ENCODE measurements at regions not wholly inside any gene's neighbourhood (a gene's known extent, or its start where the extent isn't known, plus 50 kb on each side); places are given as distances from the start of the nearest gene placed in this dataset.
A peak's percentile ranks its signal among the peaks of the same experiment; 100 is the strongest.

- 0 out of 2 replicates have a peak overlapping the region, but pooled peaks have one; percentile 53 for H3K27ac Mint-ChIP-seq
- peaks cover 13% of the 10 kb centered on the region for H3K4me1 Mint-ChIP-seq
- ChIA-PET CTCF (interaction anchor here (0.6 to 1.3 kb wide), 2 partner anchors 227 to 973 kb away, joined by 3 to 4 read pairs; no protein-coding TSS in a partner anchor), POLR2A (no interaction called here)
- ATAC-seq = no peak
- H3K9me3 Mint-ChIP-seq = peaks cover under 1% of the 10 kb centered on the region; the same call in 1 of the 2 replicates
- no peaks in the 10 kb centered on the region for H3K36me3 Mint-ChIP-seq
- peaks cover 12% of the 10 kb centered on the region for H3K27me3 Mint-ChIP-seq (ENCODE audit: low read depth)
- H3K4me3 Mint-ChIP-seq = no peak overlapping the region
- TF ChIP-seq ZNF317 (CRISPR knock-in tag; IDR thresholded peaks at IDR 0.05; ENCODE audit: borderline replicate concordance, low read depth) = no peak
- no peak for DNase-seq (ENCODE audit: low spot score)
Measured at GRCh38 chr3:128548426-128549282, 55.7 kb upstream of the GATA2 start.

GRCh38 chr3:128548021-128548420, 55.0 kb upstream of the GATA2 start:
- ChIA-PET CTCF (interaction anchor here (1.3 kb wide), 1 partner anchor 226 kb away, joined by 3 read pairs; no protein-coding TSS in a partner anchor), POLR2A (no interaction called here)
- DNase-seq (ENCODE audit: low spot score) = no peak
- Mint-ChIP-seq H3K36me3 (peaks cover 6% of the 10 kb centered on the region), H3K27ac (no peak overlapping the region), H3K4me3 (no peak overlapping the region), H3K27me3 (ENCODE audit: low read depth) (peaks cover 7% of the 10 kb centered on the region), H3K4me1 (peaks cover 13% of the 10 kb centered on the region), H3K9me3 (peaks cover 6% of the 10 kb centered on the region)
- no peak for TF ChIP-seq TEAD4 (CRISPR knock-in tag; IDR thresholded peaks at IDR 0.05)
- TF ChIP-seq NR3C1 (CRISPR knock-in tag; conservative IDR thresholded peaks at IDR 0.05; ENCODE audit: low read depth) = no peak
- no peak for TF ChIP-seq RORB (CRISPR knock-in tag; IDR thresholded peaks at IDR 0.05)
- ATAC-seq = no peak

GRCh38 chr3:128547368-128547987, 54.5 kb upstream of the GATA2 start:
- Mint-ChIP-seq H3K9me3 (peaks cover 12% of the 10 kb centered on the region), H3K4me3 (no peak overlapping the region), H3K36me3 (peaks cover 6% of the 10 kb centered on the region), H3K4me1 (peaks cover 13% of the 10 kb centered on the region), H3K27me3 (ENCODE audit: low read depth) (peaks cover 6% of the 10 kb centered on the region), H3K27ac (no peak overlapping the region)
- DNase-seq (ENCODE audit: low spot score) (no peak), ATAC-seq (no peak)
- CTCF ChIA-PET = interaction anchor here (0.6 to 1.3 kb wide), 2 partner anchors 19 to 225 kb away, joined by 3 read pairs; no protein-coding TSS in a partner anchor
- TF ChIP-seq, protein P1, sequence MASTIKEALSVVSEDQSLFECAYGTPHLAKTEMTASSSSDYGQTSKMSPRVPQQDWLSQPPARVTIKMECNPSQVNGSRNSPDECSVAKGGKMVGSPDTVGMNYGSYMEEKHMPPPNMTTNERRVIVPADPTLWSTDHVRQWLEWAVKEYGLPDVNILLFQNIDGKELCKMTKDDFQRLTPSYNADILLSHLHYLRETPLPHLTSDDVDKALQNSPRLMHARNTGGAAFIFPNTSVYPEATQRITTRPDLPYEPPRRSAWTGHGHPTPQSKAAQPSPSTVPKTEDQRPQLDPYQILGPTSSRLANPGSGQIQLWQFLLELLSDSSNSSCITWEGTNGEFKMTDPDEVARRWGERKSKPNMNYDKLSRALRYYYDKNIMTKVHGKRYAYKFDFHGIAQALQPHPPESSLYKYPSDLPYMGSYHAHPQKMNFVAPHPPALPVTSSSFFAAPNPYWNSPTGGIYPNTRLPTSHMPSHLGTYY (CRISPR knock-in tag; IDR thresholded peaks at IDR 0.05) = no peak
- TF ChIP-seq IRF1 (CRISPR knock-in tag; IDR thresholded peaks at IDR 0.05) (no peak), ZNF416 (CRISPR knock-in tag; IDR thresholded peaks at IDR 0.05) (no peak), JUN (CRISPR knock-in tag; IDR thresholded peaks at IDR 0.05) (no peak), FOXJ3 (CRISPR knock-in tag; IDR thresholded peaks at IDR 0.05; ENCODE audit: borderline replicate concordance) (no peak), ZNF281 (CRISPR knock-in tag; IDR thresholded peaks at IDR 0.05) (no peak), CBFB (CRISPR knock-in tag; IDR thresholded peaks at IDR 0.05; ENCODE audit: low read depth) (no peak), SMAD3 (CRISPR knock-in tag; IDR thresholded peaks at IDR 0.05; ENCODE audit: borderline replicate concordance) (no peak), ZNF317 (CRISPR knock-in tag; IDR thresholded peaks at IDR 0.05; ENCODE audit: borderline replicate concordance, low read depth) (no peak), PREB (CRISPR knock-in tag; IDR thresholded peaks at IDR 0.05; ENCODE audit: borderline replicate concordance) (no peak)
- TF ChIP-seq, protein P2, sequence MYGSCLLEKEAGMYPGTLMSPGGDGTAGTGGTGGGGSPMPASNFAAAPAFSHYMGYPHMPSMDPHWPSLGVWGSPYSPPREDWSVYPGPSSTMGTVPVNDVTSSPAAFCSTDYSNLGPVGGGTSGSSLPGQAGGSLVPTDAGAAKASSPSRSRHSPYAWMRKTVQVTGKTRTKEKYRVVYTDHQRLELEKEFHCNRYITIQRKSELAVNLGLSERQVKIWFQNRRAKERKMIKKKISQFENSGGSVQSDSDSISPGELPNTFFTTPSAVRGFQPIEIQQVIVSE (CRISPR knock-in tag; IDR thresholded peaks at IDR 0.05; ENCODE audit: borderline replicate concordance) = no peak
- TF ChIP-seq, protein P3, sequence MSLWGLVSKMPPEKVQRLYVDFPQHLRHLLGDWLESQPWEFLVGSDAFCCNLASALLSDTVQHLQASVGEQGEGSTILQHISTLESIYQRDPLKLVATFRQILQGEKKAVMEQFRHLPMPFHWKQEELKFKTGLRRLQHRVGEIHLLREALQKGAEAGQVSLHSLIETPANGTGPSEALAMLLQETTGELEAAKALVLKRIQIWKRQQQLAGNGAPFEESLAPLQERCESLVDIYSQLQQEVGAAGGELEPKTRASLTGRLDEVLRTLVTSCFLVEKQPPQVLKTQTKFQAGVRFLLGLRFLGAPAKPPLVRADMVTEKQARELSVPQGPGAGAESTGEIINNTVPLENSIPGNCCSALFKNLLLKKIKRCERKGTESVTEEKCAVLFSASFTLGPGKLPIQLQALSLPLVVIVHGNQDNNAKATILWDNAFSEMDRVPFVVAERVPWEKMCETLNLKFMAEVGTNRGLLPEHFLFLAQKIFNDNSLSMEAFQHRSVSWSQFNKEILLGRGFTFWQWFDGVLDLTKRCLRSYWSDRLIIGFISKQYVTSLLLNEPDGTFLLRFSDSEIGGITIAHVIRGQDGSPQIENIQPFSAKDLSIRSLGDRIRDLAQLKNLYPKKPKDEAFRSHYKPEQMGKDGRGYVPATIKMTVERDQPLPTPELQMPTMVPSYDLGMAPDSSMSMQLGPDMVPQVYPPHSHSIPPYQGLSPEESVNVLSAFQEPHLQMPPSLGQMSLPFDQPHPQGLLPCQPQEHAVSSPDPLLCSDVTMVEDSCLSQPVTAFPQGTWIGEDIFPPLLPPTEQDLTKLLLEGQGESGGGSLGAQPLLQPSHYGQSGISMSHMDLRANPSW (CRISPR knock-in tag; conservative IDR thresholded peaks at IDR 0.05; ENCODE audit: low read depth) = no peak
- TF ChIP-seq, protein P4, sequence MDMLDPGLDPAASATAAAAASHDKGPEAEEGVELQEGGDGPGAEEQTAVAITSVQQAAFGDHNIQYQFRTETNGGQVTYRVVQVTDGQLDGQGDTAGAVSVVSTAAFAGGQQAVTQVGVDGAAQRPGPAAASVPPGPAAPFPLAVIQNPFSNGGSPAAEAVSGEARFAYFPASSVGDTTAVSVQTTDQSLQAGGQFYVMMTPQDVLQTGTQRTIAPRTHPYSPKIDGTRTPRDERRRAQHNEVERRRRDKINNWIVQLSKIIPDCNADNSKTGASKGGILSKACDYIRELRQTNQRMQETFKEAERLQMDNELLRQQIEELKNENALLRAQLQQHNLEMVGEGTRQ (CRISPR knock-in tag; IDR thresholded peaks at IDR 0.05) = no peak
- TF ChIP-seq, protein P5, sequence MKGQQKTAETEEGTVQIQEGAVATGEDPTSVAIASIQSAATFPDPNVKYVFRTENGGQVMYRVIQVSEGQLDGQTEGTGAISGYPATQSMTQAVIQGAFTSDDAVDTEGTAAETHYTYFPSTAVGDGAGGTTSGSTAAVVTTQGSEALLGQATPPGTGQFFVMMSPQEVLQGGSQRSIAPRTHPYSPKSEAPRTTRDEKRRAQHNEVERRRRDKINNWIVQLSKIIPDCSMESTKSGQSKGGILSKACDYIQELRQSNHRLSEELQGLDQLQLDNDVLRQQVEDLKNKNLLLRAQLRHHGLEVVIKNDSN (CRISPR knock-in tag; IDR thresholded peaks at IDR 0.05) = no peak
- POLR2A ChIA-PET = no interaction called here

Measured in WTC11 (cell line).